ENCODE measurements at regions not wholly inside any gene's neighbourhood (a gene's known extent, or its start where the extent isn't known, plus 50 kb on each side); places are given as distances from the start of the nearest gene placed in this dataset.

GRCh38 chr7:15086862-15087261, 184.3 kb upstream of the DGKB start:
- no peak for TF ChIP-seq ESRRG (CRISPR knock-in tag; IDR thresholded peaks at IDR 0.05)
- TF ChIP-seq SNAI2 (CRISPR knock-in tag; IDR thresholded peaks at IDR 0.05), result no peak
- no peak for TF ChIP-seq OSR1 (CRISPR knock-in tag; IDR thresholded peaks at IDR 0.05)
- no peak for TF ChIP-seq ZNF8 (CRISPR knock-in tag; IDR thresholded peaks at IDR 0.05)
- no peak for TF ChIP-seq GLIS3 (CRISPR knock-in tag; IDR thresholded peaks at IDR 0.05)
- TF ChIP-seq CSRNP3 (CRISPR knock-in tag; IDR thresholded peaks at IDR 0.05), result no peak
- no peak for TF ChIP-seq ZFP30 (CRISPR knock-in tag; IDR thresholded peaks at IDR 0.05)
- TF ChIP-seq CREB5 (CRISPR knock-in tag; IDR thresholded peaks at IDR 0.05; ENCODE audit: low read depth), result no peak
- no peak for TF ChIP-seq POU6F1 (CRISPR knock-in tag; IDR thresholded peaks at IDR 0.05; ENCODE audit: borderline replicate concordance, low read depth)

Data from SK-N-SH treated with all-trans-retinoic acid at 6 μM for 48 hours (cell line).